Cardiac muscle cell (in vitro differentiated cells and primary cell): ENCODE measurements at regions not wholly inside any gene's neighbourhood (a gene's known extent, or its start where the extent isn't known, plus 50 kb on each side); places are given as distances from the start of the nearest gene placed in this dataset.

ENCODE experiments used
- DNase-seq, 2 donors: peaks; one replicate each; pipeline versions ENCODE4 v3.0.0 to v3.0.0-alpha.2; 2010 to 2017; ENCODE audit warnings: low read depth in 1 of 2, low spot score in 1 of 2
- H3K27ac ChIP-seq: fragments of 200-600 bp; sonication (generic); 2 replicates; pipeline ENCODE4 v1.5.1; 2016
- H3K27me3 ChIP-seq: fragments of 200-600 bp; sonication (generic); 2 replicates; pipeline ENCODE4 v1.6.0; 2016; ENCODE audit warnings: control low read depth
- H3K36me3 ChIP-seq: fragments of 200-600 bp; sonication (generic); 2 replicates; pipeline ENCODE4 v1.5.1; 2016; ENCODE audit warnings: control low read depth
- H3K4me1 ChIP-seq: fragments of 200-600 bp; sonication (generic); 2 replicates; pipeline ENCODE4 v1.8.1; 2017; ENCODE audit warnings: low read depth, mild to moderate bottlenecking, mixed run types
- H3K4me3 ChIP-seq: fragments of 200-600 bp; sonication (generic); 2 replicates; pipeline ENCODE4 v1.5.1; 2016; ENCODE audit warnings: mild to moderate bottlenecking
- H3K9me3 ChIP-seq: fragments of 200-600 bp; sonication (generic); 2 replicates; pipeline ENCODE4 v1.5.1; 2017; ENCODE audit warnings: low read depth, mild to moderate bottlenecking, control low read depth
- CTCF ChIP-seq: IDR thresholded peaks from 2 replicates; pipeline ENCODE4 v1.5.1; 2012; ENCODE audit warnings: low read depth, mild to moderate bottlenecking, low read length

- TF ChIP-seq CTCF = no peak
- H3K27ac ChIP-seq = no peak overlapping the region
- no peaks in the 10 kb centered on the region for H3K9me3 ChIP-seq
- H3K36me3 ChIP-seq = no peaks in the 10 kb centered on the region
- peak in 1 of 2 donors; percentile 6 for DNase-seq
- no peaks in the 10 kb centered on the region for H3K4me1 ChIP-seq
- H3K4me3 ChIP-seq = no peak overlapping the region
- no peaks in the 10 kb centered on the region for H3K27me3 ChIP-seq
Observed at GRCh38 chr18:78352910-78353309, 626.7 kb upstream of the SALL3 start.

- Histone ChIP-seq H3K27me3 (no peaks in the 10 kb centered on the region), H3K9me3 (no peaks in the 10 kb centered on the region), H3K36me3 (no peaks in the 10 kb centered on the region), H3K4me3 (no peak overlapping the region), H3K4me1 (no peaks in the 10 kb centered on the region), H3K27ac (no peak overlapping the region)
- DNase-seq = no peak
- no peak for TF ChIP-seq CTCF
Observed at GRCh38 chr18:78362198-78362597, 617.4 kb upstream of the SALL3 start.

- Histone ChIP-seq H3K4me3 (no peak overlapping the region), H3K27me3 (no peaks in the 10 kb centered on the region), H3K27ac (no peak overlapping the region), H3K4me1 (no peaks in the 10 kb centered on the region), H3K36me3 (no peaks in the 10 kb centered on the region), H3K9me3 (no peaks in the 10 kb centered on the region)
- TF ChIP-seq CTCF = no peak
- no peak for DNase-seq
Observed at GRCh38 chr18:78363556-78364387, 615.8 kb upstream of the SALL3 start.

GRCh38 chr18:78364388-78364960, 615.1 kb upstream of the SALL3 start:
- no peak for DNase-seq
- Histone ChIP-seq H3K4me3 (no peak overlapping the region), H3K9me3 (no peaks in the 10 kb centered on the region), H3K4me1 (no peaks in the 10 kb centered on the region), H3K27ac (no peak overlapping the region), H3K36me3 (no peaks in the 10 kb centered on the region), H3K27me3 (no peaks in the 10 kb centered on the region)
- TF ChIP-seq CTCF = no peak

GRCh38 chr18:78367996-78368395, 611.6 kb upstream of the SALL3 start:
- no peak overlapping the region for H3K4me3 ChIP-seq
- no peak for TF ChIP-seq CTCF
- no peaks in the 10 kb centered on the region for H3K27me3 ChIP-seq

More at GRCh38 chr18:78367996-78368395, 611.6 kb upstream of the SALL3 start:
- Histone ChIP-seq H3K4me1 (no peaks in the 10 kb centered on the region), H3K36me3 (no peaks in the 10 kb centered on the region), H3K9me3 (no peaks in the 10 kb centered on the region), H3K27ac (no peak overlapping the region)
- no peak for DNase-seq
